H9 (cell line): ENCODE measurements at regions not wholly inside any gene's neighbourhood (a gene's known extent, or its start where the extent isn't known, plus 50 kb on each side); places are given as distances from the start of the nearest gene placed in this dataset.

Experiments used
- DNase-seq: peaks from one replicate; pipeline ENCODE4 v3.0.0-alpha.2; 2017
- H2AFZ ChIP-seq: one replicate; pipeline ENCODE4 v1.6.1; 2013; ENCODE audit warnings: mild to moderate bottlenecking, low read length, control low read depth, moderate library complexity
- H2AK5ac ChIP-seq: 2 replicates; pipeline ENCODE4 v1.6.1; 2013; ENCODE audit warnings: low read length, control low read depth, mixed read lengths; ENCODE audit not compliant: insufficient read length
- H2BK120ac ChIP-seq: one replicate; pipeline ENCODE4 v1.6.1; 2013; ENCODE audit warnings: low read depth, mild to moderate bottlenecking, low read length, control low read depth, inconsistent platforms; ENCODE audit not compliant: poor library complexity, severe bottlenecking
- H2BK12ac ChIP-seq: 2 replicates; pipeline ENCODE4 v1.6.1; 2013; ENCODE audit warnings: low read length, control low read depth, mixed read lengths, low read depth; ENCODE audit not compliant: insufficient read length
- H2BK15ac ChIP-seq: 2 replicates; pipeline ENCODE4 v1.6.1; 2013; ENCODE audit warnings: low read depth, low read length, control low read depth
- H2BK20ac ChIP-seq: one replicate; pipeline ENCODE4 v1.6.1; 2013; ENCODE audit warnings: low read depth, mild to moderate bottlenecking, low read length, control low read depth, inconsistent platforms; ENCODE audit not compliant: poor library complexity, severe bottlenecking
- H2BK5ac ChIP-seq: 2 replicates; pipeline ENCODE4 v1.6.1; 2013; ENCODE audit warnings: low read length, control low read depth, mixed read lengths; ENCODE audit not compliant: insufficient read length
- H3K14ac ChIP-seq: 2 replicates; pipeline ENCODE4 v1.6.1; 2013; ENCODE audit warnings: low read length, control low read depth; ENCODE audit not compliant: insufficient read depth
- H3K18ac ChIP-seq: 2 replicates; pipeline ENCODE4 v1.6.1; 2013; ENCODE audit warnings: low read depth, mild to moderate bottlenecking, mixed read lengths, low read length, control low read depth; ENCODE audit not compliant: insufficient read length
- H3K23ac ChIP-seq: 2 replicates; pipeline ENCODE4 v1.6.1; 2013; ENCODE audit warnings: low read length, control low read depth, mixed read lengths, low read depth; ENCODE audit not compliant: insufficient read length
- H3K23me2 ChIP-seq: 2 replicates; pipeline ENCODE4 v1.6.1; 2013; ENCODE audit warnings: low read depth, mild to moderate bottlenecking, mixed read lengths, low read length, control low read depth; ENCODE audit not compliant: insufficient read length, poor library complexity, severe bottlenecking
- H3K27ac ChIP-seq: 2 replicates; pipeline ENCODE4 v1.5.1; 2013; ENCODE audit warnings: low read length, control low read depth, mixed read lengths, low read depth; ENCODE audit not compliant: insufficient read length
- H3K27me3 ChIP-seq: 2 replicates; pipeline ENCODE4 v1.6.1; 2013; ENCODE audit warnings: low read length, control low read depth, inconsistent platforms; ENCODE audit not compliant: insufficient read depth
- H3K4ac ChIP-seq: 2 replicates; pipeline ENCODE4 v1.6.1; 2013; ENCODE audit warnings: low read depth, mild to moderate bottlenecking, control low read depth, inconsistent platforms, low read length, moderate library complexity
- H3K4me1 ChIP-seq: 2 replicates; pipeline ENCODE4 v1.6.1; 2013; ENCODE audit warnings: low read length, control low read depth, inconsistent platforms; ENCODE audit not compliant: insufficient read depth
- H3K4me2 ChIP-seq: 2 replicates; pipeline ENCODE4 v1.6.1; 2013; ENCODE audit warnings: low read length, control low read depth, mixed read lengths; ENCODE audit not compliant: insufficient read length, insufficient read depth
- H3K56ac ChIP-seq: 2 replicates; pipeline ENCODE4 v1.6.1; 2013; ENCODE audit warnings: low read depth, mild to moderate bottlenecking, mixed read lengths, low read length, control low read depth; ENCODE audit not compliant: insufficient read length
- H3K79me1 ChIP-seq: 2 replicates; pipeline ENCODE4 v1.6.1; 2013; ENCODE audit warnings: low read depth, mild to moderate bottlenecking, moderate library complexity, low read length, control low read depth, inconsistent platforms; ENCODE audit not compliant: insufficient read depth, poor library complexity, severe bottlenecking
- H3K79me2 ChIP-seq: 2 replicates; pipeline ENCODE4 v1.6.1; 2013; ENCODE audit warnings: low read length, control low read depth, inconsistent platforms; ENCODE audit not compliant: insufficient read depth
- H3K9ac ChIP-seq: 2 replicates; pipeline ENCODE4 v1.6.1; 2013; ENCODE audit warnings: low read length, control low read depth, mixed read lengths; ENCODE audit not compliant: insufficient read length; ENCODE audit errors: extremely low read depth
- H3K9me3 ChIP-seq: one replicate; pipeline ENCODE4 v1.6.1; 2013; ENCODE audit warnings: low read depth, low read length, inconsistent platforms; ENCODE audit not compliant: control insufficient read depth
- H3T11ph ChIP-seq: one replicate; pipeline ENCODE4 v1.6.1; 2013; ENCODE audit warnings: mild to moderate bottlenecking, low read length, control low read depth, inconsistent platforms
- H4K20me1 ChIP-seq: one replicate; pipeline ENCODE4 v1.6.1; 2013; ENCODE audit not compliant: control insufficient read depth, insufficient read length, insufficient read depth
- H4K5ac ChIP-seq: 2 replicates; pipeline ENCODE4 v1.6.1; 2013; ENCODE audit warnings: low read depth, mild to moderate bottlenecking, mixed read lengths, low read length, control low read depth; ENCODE audit not compliant: insufficient read length
- H4K8ac ChIP-seq: replicated peaks from 2 replicates; pipeline ENCODE4 v1.6.1; 2013; ENCODE audit warnings: low read length, control low read depth, mixed read lengths, low read depth; ENCODE audit not compliant: insufficient read length
- H4K91ac ChIP-seq: 2 replicates; pipeline ENCODE4 v1.6.1; 2013; ENCODE audit warnings: low read depth, mild to moderate bottlenecking, moderate library complexity, mixed read lengths, low read length, control low read depth; ENCODE audit not compliant: insufficient read length
- H3K27ac Mint-ChIP-seq, 3 experiments: 2 replicates in 2 of 3; 3 replicates in 1 of 3; pipeline ENCODE4 v1.8.0; 2020 to 2021; ENCODE audit warnings: mixed read lengths in 3 of 3, mild to moderate bottlenecking in 1 of 3, moderate library complexity in 1 of 3
- H3K27me3 Mint-ChIP-seq: 2 replicates; pipeline ENCODE4 v1.8.0; 2021; ENCODE audit warnings: low read depth, mild to moderate bottlenecking, moderate library complexity, mixed read lengths
- H3K36me3 Mint-ChIP-seq, 3 experiments: 2 replicates in 2 of 3; 3 replicates in 1 of 3; pipeline ENCODE4 v1.8.0; 2020 to 2021; ENCODE audit warnings: low read depth in 3 of 3, mixed read lengths in 3 of 3; ENCODE audit not compliant: insufficient read depth in 1 of 3
- H3K4me1 Mint-ChIP-seq, 2 experiments: 2 replicates each; pipeline ENCODE4 v1.8.0; 2020; ENCODE audit warnings: mixed read lengths in 2 of 2
- H3K4me3 Mint-ChIP-seq, 2 experiments: 2 replicates in 1 of 2; 3 replicates in 1 of 2; pipeline ENCODE4 v1.8.0; 2020 to 2021; ENCODE audit warnings: mild to moderate bottlenecking in 2 of 2, mixed read lengths in 2 of 2, moderate library complexity in 1 of 2
- H3K9me3 Mint-ChIP-seq, 2 experiments: 2 replicates in 1 of 2; 3 replicates in 1 of 2; pipeline ENCODE4 v1.8.0; 2020; ENCODE audit warnings: mild to moderate bottlenecking in 2 of 2, mixed read lengths in 2 of 2, moderate library complexity in 1 of 2
- WGBS: extraction: QIAGEN DNeasy Blood & Tissue Kit; methylation state at CpG from one replicate; pipeline ENCODE4 v1.1.7; 2013; ENCODE audit warnings: missing lambda C conversion rate, low lambda C conversion rate, mixed read lengths; ENCODE audit not compliant: insufficient read length; ENCODE audit errors: extremely low coverage; 5-methylcytosine and 5-hydroxymethylcytosine counted together
- TF ChIP-seq, protein P1 (sequence below): fragments of 200-600 bp; sonication (generic); conservative IDR thresholded peaks from 3 replicates; pipeline ENCODE4 v1.8.0; 2021; ENCODE audit warnings: antibody characterized with exemption, mild to moderate bottlenecking

GRCh38 chr14:65948302-65948701, 535.8 kb downstream of the FUT8 start:
- Histone ChIP-seq H2BK5ac (no peak overlapping the region), H2BK15ac (no peak overlapping the region), H2AFZ (no peak overlapping the region), H3K27me3 (no peaks in the 10 kb centered on the region), H3K56ac (no peak overlapping the region), H2BK120ac (no peak overlapping the region), H3K27ac (no peak overlapping the region), H3K14ac (no peak overlapping the region), H4K91ac (no peak overlapping the region), H3K23ac (no peak overlapping the region), H3K79me1 (no peaks in the 10 kb centered on the region), H2BK12ac (no peak overlapping the region), H3K18ac (no peak overlapping the region), H2BK20ac (no peak overlapping the region), H2AK5ac (no peak overlapping the region), H3K4me2 (no peak overlapping the region), H4K20me1 (no peaks in the 10 kb centered on the region), H3K4ac (no peak overlapping the region), H4K8ac (no peak overlapping the region), H3K9ac (no peak overlapping the region), H3K23me2 (no peaks in the 10 kb centered on the region), H3K9me3 (no peaks in the 10 kb centered on the region), H3T11ph (no peak overlapping the region), H4K5ac (no peak overlapping the region), H3K79me2 (no peaks in the 10 kb centered on the region), H3K4me1 (peaks cover 2% of the 10 kb centered on the region; the same call in 1 of the 2 replicates)
- peak overlapping the region in 1 of 3 experiments; percentile 8; a peak in 2 of 7 replicates for H3K27ac Mint-ChIP-seq
- H3K27me3 Mint-ChIP-seq = peaks cover 3% of the 10 kb centered on the region; the same call in 1 of the 2 replicates
- H3K36me3 Mint-ChIP-seq = peaks cover 0 to 1% (median 0%) of the 10 kb centered on the region in 3 experiments; a peak in 2 of 7 replicates
- no peak for DNase-seq
- H3K9me3 Mint-ChIP-seq = no peaks in the 10 kb centered on the region
- H3K4me1 Mint-ChIP-seq = peaks cover 10% of the 10 kb centered on the region in 2 experiments
- no peak overlapping the region for H3K4me3 Mint-ChIP-seq
- TF ChIP-seq, protein P1, sequence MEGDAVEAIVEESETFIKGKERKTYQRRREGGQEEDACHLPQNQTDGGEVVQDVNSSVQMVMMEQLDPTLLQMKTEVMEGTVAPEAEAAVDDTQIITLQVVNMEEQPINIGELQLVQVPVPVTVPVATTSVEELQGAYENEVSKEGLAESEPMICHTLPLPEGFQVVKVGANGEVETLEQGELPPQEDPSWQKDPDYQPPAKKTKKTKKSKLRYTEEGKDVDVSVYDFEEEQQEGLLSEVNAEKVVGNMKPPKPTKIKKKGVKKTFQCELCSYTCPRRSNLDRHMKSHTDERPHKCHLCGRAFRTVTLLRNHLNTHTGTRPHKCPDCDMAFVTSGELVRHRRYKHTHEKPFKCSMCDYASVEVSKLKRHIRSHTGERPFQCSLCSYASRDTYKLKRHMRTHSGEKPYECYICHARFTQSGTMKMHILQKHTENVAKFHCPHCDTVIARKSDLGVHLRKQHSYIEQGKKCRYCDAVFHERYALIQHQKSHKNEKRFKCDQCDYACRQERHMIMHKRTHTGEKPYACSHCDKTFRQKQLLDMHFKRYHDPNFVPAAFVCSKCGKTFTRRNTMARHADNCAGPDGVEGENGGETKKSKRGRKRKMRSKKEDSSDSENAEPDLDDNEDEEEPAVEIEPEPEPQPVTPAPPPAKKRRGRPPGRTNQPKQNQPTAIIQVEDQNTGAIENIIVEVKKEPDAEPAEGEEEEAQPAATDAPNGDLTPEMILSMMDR = no peak
- no CpG with 5 or more reads among the region's 8 CpGs for WGBS
